Testis (tissue), 2 donors: ENCODE measurements at regions not wholly inside any gene's neighbourhood (a gene's known extent, or its start where the extent isn't known, plus 50 kb on each side); places are given as distances from the start of the nearest gene placed in this dataset.
A peak's percentile ranks its signal among the peaks of the same experiment; 100 is the strongest.

ENCODE experiments used
- DNase-seq: peaks from one replicate; pipeline ENCODE4 v3.0.0-alpha.2; 2019
- H3K27ac ChIP-seq, 2 donors: fragments of 200-600 bp; sonication (generic); one replicate each; pipeline ENCODE4 v1.5.1; 2019
- H3K27me3 ChIP-seq: fragments of 200-600 bp; sonication (generic); one replicate; pipeline ENCODE4 v1.5.1; 2019
- H3K36me3 ChIP-seq: fragments of 200-600 bp; sonication (generic); one replicate; pipeline ENCODE4 v1.5.1; 2017; ENCODE audit warnings: low read depth; ENCODE audit errors: missing control alignments
- H3K4me1 ChIP-seq: fragments of 200-600 bp; sonication (generic); one replicate; pipeline ENCODE4 v1.5.1; 2019
- H3K4me3 ChIP-seq, 2 donors: fragments of 200-600 bp; sonication (generic); one replicate each; pipeline ENCODE4 v1.5.1; 2017 to 2019
- H3K9me3 ChIP-seq: fragments of 200-600 bp; sonication (generic); one replicate; pipeline ENCODE4 v1.5.1; 2017
- POLR2A ChIP-seq: fragments of 450-650 bp; IDR thresholded peaks from one replicate; pipeline ENCODE4 v1.6.1; 2017; ENCODE audit warnings: antibody characterized with exemption, mild to moderate bottlenecking, moderate library complexity
- WGBS, 2 donors: methylation state at CpG; one replicate each; pipeline ENCODE4 v1.1.5; 2018; 5-methylcytosine and 5-hydroxymethylcytosine counted together
- intact Hi-C: fragments of 100-400 bp; cut with DNase I; formaldehyde crosslinking; loops from one replicate; pipeline ENCODE4 v1.15.1; 2023; ENCODE audit warnings: low total_unique reads
- TF ChIP-seq, protein P1 (sequence below), 3 experiments: fragments of 450-650 bp in 2 of 3; fragments of 200-600 bp in 1 of 3; sonication (generic) in 1 of 3; IDR thresholded peaks; one replicate each; pipeline ENCODE4 v1.5.1; 2016 to 2019; ENCODE audit warnings: antibody characterized with exemption in 3 of 3, mild to moderate bottlenecking in 2 of 3, moderate library complexity in 1 of 3

- intact Hi-C loops = no loop called here
- Histone ChIP-seq H3K27ac (no peak overlapping the region), H3K27me3 (no peaks in the 10 kb centered on the region), H3K9me3 (no peaks in the 10 kb centered on the region), H3K36me3 (no peaks in the 10 kb centered on the region), H3K4me1 (peaks cover 27% of the 10 kb centered on the region), H3K4me3 (no peak overlapping the region)
- WGBS, 2 donors = 64% methylated on average over 19 of the region's 19 CpGs
- no peak for DNase-seq
- no peak for TF ChIP-seq POLR2A
- TF ChIP-seq, protein P1, sequence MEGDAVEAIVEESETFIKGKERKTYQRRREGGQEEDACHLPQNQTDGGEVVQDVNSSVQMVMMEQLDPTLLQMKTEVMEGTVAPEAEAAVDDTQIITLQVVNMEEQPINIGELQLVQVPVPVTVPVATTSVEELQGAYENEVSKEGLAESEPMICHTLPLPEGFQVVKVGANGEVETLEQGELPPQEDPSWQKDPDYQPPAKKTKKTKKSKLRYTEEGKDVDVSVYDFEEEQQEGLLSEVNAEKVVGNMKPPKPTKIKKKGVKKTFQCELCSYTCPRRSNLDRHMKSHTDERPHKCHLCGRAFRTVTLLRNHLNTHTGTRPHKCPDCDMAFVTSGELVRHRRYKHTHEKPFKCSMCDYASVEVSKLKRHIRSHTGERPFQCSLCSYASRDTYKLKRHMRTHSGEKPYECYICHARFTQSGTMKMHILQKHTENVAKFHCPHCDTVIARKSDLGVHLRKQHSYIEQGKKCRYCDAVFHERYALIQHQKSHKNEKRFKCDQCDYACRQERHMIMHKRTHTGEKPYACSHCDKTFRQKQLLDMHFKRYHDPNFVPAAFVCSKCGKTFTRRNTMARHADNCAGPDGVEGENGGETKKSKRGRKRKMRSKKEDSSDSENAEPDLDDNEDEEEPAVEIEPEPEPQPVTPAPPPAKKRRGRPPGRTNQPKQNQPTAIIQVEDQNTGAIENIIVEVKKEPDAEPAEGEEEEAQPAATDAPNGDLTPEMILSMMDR (IDR thresholded peaks at IDR 0.05) = no peak
These were observed 86.2 kb upstream of the ZNF469 start for GRCh38 chr16:88296437-88297177.

- no peak for DNase-seq
- intact Hi-C loops = no loop called here
- Histone ChIP-seq H3K36me3 (no peaks in the 10 kb centered on the region), H3K27me3 (no peaks in the 10 kb centered on the region), H3K4me3 (no peak overlapping the region), H3K27ac (no peak overlapping the region), H3K4me1 (peaks cover 27% of the 10 kb centered on the region), H3K9me3 (no peaks in the 10 kb centered on the region)
- TF ChIP-seq, protein P1 (IDR thresholded peaks at IDR 0.05) = no peak
- no peak for TF ChIP-seq POLR2A
- WGBS, 2 donors = 90 to 91% methylated on average over 22 of the region's 22 CpGs
These were observed 85.5 kb upstream of the ZNF469 start for GRCh38 chr16:88297178-88297720.

- DNase-seq = peak; percentile 73
- TF ChIP-seq, protein P1 (IDR thresholded peaks at IDR 0.05) = no peak
- no peak for TF ChIP-seq POLR2A
- no peaks in the 10 kb centered on the region for H3K36me3 ChIP-seq
- H3K4me3 ChIP-seq = no peak overlapping the region
- H3K4me1 ChIP-seq = peaks cover 29% of the 10 kb centered on the region
- WGBS, 2 donors = 37 to 43% methylated on average over 16 of the region's 16 CpGs
- H3K27me3 ChIP-seq = no peaks in the 10 kb centered on the region
- intact Hi-C loops = no loop called here
- peak overlapping the region; percentile 16 to 31 for H3K27ac ChIP-seq
- H3K9me3 ChIP-seq = no peaks in the 10 kb centered on the region
These were observed 84.5 kb upstream of the ZNF469 start for GRCh38 chr16:88298181-88298832.

- Histone ChIP-seq H3K4me3 (no peak overlapping the region), H3K27me3 (no peaks in the 10 kb centered on the region), H3K36me3 (no peaks in the 10 kb centered on the region), H3K4me1 (peaks cover 36% of the 10 kb centered on the region), H3K9me3 (no peaks in the 10 kb centered on the region), H3K27ac (peak overlapping the region in 1 of 2 donors; percentile 31)
- TF ChIP-seq, protein P1 (IDR thresholded peaks at IDR 0.05) = no peak
- TF ChIP-seq POLR2A = no peak
- no peak for DNase-seq
- intact Hi-C loops = no loop called here
- 67 to 71% methylated on average over 14 of the region's 14 CpGs for WGBS, 2 donors
These were observed 83.7 kb upstream of the ZNF469 start for GRCh38 chr16:88298833-88299745.
